A549 (cell line): ENCODE measurements at regions not wholly inside any gene's neighbourhood (a gene's known extent, or its start where the extent isn't known, plus 50 kb on each side); places are given as distances from the start of the nearest gene placed in this dataset.

Experiments used
- CTCF ChIP-seq: fragments of >200 bp; sonication (Bioruptor Twin); formaldehyde crosslinking; IDR thresholded peaks from 3 replicates; pipeline ENCODE4 v1.5.1; 2016
- EP300 ChIP-seq, 2 experiments: fragments of >200 bp; sonication (Bioruptor Twin); formaldehyde crosslinking; IDR thresholded peaks; 2 replicates in 1 of 2; 3 replicates in 1 of 2; pipeline ENCODE4 v1.6.1; 2016 to 2017
- FOSL2 ChIP-seq, 2 experiments: fragments of 450-650 bp in 1 of 2; fragments of >200 bp in 1 of 2; sonication (Bioruptor Twin) in 1 of 2; formaldehyde crosslinking; IDR thresholded peaks; 2 replicates each; pipeline versions ENCODE4 v1.5.0 to v1.6.1; 2016 to 2020; ENCODE audit warnings: mild to moderate bottlenecking in 1 of 2, moderate library complexity in 1 of 2
- HOXA7 ChIP-seq: fragments of 250-450 bp; sonication (Bioruptor Pico); IDR thresholded peaks from 2 replicates; pipeline ENCODE4 v1.5.0; 2020; ENCODE audit warnings: mild to moderate bottlenecking, moderate library complexity
- MAX ChIP-seq: IDR thresholded peaks from 2 replicates; pipeline ENCODE4 v1.6.1; 2012
- POLR2A ChIP-seq: IDR thresholded peaks from 2 replicates; pipeline ENCODE4 v1.6.1; 2012; ENCODE audit warnings: mild to moderate bottlenecking, low read length
- RCOR1 ChIP-seq: fragments of 150-350 bp; IDR thresholded peaks from 2 replicates; pipeline ENCODE4 v1.6.1; 2014; ENCODE audit warnings: antibody characterized with exemption, low read length, low read depth

DNA sequence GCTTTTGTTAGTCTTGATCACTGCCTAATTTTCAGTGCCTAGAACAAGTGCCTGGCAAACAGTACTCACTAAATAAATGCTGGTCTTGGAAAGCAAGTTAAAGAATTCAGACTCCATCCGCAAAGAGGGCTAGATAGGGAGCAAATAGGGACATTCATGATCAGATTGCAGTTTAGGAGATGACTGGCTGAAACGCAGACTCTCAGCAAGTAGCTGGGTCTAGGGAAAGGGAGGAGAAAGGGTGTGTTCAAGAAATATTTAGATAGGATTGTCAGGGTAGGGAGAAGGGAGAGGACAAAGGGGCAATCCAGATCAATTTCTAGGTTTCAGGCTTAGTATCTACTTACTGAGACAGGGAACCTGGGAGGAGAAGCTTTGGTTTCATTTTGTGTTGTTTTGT lies 108.4 kb downstream of the ESM1 start:
- TF ChIP-seq POLR2A (no peak), EP300 (IDR thresholded peaks at IDR 0.05) (no peak), RCOR1 (no peak), MAX (no peak), HOXA7 (CRISPR knock-in tag) (no peak), CTCF (no peak), FOSL2 (IDR thresholded peaks at IDR 0.05) (no peak), FOSL2 (CRISPR knock-in tag; IDR thresholded peaks at IDR 0.05) (no peak)
